ENCODE measurements at regions not wholly inside any gene's neighbourhood (a gene's known extent, or its start where the extent isn't known, plus 50 kb on each side); places are given as distances from the start of the nearest gene placed in this dataset.

- DNase-seq, result no peak
These were observed 503.5 kb upstream of the C1orf87 start for GRCh38 chr1:60577029-60577428.

- DNase-seq, result no peak
These were observed 501.9 kb upstream of the C1orf87 start for GRCh38 chr1:60575326-60575977.

DNA sequence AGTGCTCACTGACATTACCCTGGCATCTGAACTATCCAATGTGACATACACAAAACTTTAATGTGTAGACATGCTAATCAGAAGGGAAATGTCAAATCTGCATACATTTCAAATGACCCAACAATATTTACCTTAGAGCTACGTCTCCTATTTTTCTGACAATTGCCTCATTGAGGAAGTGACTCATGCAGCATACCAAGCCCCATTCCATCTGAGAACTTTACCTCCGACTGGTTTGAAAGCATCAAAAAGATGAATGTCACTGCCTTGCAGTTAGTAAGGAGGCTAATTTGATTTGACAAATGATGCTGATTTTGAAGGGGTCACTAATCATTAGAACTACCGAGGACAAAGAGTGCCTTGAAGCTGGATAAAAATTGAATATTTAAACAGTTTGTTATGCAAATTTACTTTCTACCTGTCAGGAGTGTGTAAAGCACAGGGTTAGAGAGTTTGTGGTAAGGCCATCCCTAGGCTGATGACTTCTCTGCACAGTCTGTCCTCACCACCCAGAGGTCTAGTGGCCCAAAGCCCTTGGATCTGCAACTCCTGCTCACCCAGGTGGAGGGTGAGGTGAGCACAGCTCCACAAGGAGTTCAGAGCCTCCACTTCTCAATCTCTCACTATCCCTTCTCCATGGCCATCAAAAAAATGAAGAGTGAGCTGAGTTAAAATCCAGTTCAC lies 500.3 kb upstream of the C1orf87 start:
- peak; percentile 87 for DNase-seq

DNA sequence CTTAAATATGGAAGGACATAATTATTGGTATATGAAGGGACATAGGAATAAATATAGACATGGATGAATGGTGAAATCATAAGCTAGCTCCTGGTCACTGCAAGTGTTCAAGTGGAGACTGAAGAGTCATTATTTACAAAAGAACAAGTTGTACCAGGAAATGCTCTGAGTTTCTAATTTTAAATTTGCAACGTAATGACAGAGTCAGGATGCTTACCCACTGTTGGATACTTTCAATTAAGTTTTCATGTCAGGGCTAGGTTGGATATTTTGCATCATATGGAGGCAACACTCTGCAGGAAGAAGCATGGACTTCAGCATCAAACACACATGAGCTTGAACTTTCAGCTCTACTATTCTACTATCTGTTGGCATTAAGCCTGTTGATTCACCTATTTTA lies 499.6 kb upstream of the C1orf87 start:
- peak; percentile 27 for DNase-seq

DNA sequence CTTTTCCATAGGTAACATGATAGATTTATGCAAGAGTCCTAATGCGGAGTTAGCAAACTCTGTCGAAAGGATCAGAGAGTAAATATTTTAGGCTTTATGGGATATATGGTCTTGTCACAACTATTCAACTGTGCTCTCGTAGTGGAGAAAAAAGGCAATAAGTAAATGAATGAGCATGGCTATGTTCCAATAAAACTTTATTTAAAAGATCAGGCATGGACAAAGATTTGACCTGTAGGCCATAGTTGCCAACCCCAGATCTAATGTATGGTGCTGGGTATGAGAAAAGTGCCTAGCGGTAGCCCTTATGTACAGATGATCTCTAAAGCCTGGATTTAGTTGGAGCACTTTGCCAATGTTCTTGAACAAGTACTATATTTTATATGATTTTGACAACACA lies 498.8 kb upstream of the C1orf87 start:
- DNase-seq, result no peak

DNA sequence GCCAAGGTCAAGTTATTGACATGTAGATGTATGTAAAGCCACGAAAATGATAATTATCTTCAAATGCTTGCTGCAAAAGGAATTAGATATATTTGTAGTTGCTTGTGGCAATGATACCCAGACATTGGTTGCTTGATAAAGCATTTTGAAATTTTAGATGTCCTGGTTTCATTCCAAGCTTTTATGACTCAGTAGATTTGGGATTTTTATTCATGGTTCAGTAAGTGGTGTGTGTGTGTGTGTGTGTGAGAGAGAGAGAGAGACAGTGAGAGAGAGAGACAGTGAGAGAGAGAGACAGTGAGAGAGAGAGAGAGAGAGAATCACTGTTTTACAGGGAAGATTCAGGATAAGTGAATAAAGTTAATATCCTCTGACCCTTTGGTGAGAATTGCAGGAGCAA lies 498.2 kb upstream of the C1orf87 start:
- peak; percentile 59 for DNase-seq

DNA sequence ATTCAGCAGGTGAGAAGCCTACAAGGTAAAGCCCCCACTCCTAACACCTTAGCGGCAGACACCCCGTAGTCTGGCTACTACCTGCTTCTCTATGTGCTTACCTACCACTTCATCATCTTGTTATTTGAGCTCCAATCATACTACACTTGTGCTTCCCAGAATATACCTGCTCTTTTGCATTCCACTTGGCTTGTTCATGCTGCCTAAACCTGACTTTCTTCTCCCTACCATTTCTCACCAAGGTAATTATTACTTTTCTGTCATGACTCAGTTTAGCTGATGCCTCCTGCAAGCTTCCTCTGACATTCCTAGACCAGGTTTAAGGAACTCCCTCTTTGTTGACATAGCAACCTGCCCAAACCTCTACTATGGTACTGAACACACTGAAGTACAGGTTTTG lies 495.6 kb upstream of the C1orf87 start:
- no peak for DNase-seq

DNA sequence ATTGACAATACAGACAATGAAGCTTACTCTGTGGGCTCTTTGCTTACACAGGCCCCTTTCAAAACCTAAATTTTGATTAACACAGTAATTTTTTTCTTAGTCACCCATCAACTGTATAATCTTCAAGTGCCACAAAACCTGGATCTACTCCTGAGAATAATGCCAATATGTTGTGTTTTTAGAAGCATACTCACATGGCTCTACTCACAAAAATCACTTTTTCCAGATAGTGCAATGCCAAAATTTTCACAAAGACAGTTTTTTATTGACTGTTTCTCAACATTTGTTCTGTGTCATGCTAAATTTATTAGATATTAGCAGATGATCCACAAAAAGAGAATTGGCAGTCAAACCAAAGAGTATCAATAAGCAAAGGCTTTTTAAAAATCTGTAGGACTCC lies 493.7 kb upstream of the C1orf87 start:
- DNase-seq, result no peak

- DNase-seq, result no peak
These were observed 491.6 kb upstream of the C1orf87 start for GRCh38 chr1:60564916-60565750.

- no peak for DNase-seq
These were observed 490.4 kb upstream of the C1orf87 start for GRCh38 chr1:60563777-60564535.

- DNase-seq, result no peak
These were observed 489.2 kb upstream of the C1orf87 start for GRCh38 chr1:60562740-60563139.

DNA sequence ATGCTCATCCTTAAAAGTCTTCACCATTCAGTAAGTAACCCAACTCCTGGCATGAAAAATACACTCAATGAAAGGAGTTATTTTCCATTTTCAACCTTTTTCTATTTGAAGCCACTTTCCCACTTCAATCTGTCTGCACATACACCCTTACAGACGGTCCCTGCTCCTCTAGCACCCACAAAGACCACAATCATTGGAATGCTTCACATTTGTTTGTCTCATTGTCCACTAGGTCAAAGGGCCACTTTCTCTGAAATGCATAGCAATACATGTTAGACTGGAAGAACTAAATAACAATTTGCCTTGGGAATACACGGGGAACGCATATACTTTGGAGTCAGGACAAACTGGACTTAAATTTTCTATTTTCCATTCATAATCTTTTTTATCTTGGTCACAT lies 487.1 kb upstream of the C1orf87 start:
- no peak for DNase-seq

DNA sequence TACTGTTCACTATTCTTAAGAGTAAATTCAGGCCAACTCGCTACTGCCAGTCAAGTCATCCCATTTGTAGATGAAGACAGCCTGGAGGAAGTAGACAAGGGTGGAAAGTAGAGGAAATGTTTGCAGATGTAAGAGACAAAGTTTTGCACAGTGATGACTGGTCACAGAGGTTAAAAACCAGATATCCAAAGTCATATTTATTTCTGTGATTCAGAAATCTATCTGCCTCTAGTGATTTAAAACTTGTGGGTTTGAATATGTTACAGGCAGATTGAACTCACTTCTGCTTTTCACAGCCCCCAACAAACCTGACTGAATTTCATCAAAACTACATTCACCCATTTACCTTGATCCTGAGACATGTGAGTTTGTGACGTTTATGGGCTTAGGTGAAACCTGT lies 484.7 kb upstream of the C1orf87 start:
- no peak for DNase-seq

DNA sequence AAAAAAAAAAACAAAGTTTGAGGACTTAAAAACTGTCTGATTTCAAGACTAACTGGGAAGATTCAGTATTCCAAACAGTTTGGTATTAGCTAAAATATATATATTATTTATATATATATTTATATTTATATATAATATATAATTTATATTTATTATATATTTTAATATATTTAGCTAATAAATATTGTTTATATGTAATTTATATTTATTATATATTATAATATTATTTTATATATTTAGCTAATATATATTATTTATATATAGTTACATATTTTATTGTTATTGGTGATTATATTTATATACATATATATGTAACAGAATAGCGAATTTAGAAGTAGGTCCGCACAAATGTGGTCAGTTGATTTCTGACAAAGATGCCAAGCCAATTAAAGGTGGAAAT lies 480.2 kb upstream of the C1orf87 start:
- DNase-seq, result no peak

- DNase-seq, result no peak
These were observed 474.3 kb upstream of the C1orf87 start for GRCh38 chr1:60547821-60548220.

GRCh38 chr1:60541831-60542532 lies 468.4 kb upstream of the C1orf87 start:
- no peak for DNase-seq

GRCh38 chr1:60540141-60540540 lies 466.6 kb upstream of the C1orf87 start:
- DNase-seq, result no peak

- DNase-seq, result no peak
These were observed 462.1 kb upstream of the C1orf87 start for GRCh38 chr1:60535713-60536112.

DNA sequence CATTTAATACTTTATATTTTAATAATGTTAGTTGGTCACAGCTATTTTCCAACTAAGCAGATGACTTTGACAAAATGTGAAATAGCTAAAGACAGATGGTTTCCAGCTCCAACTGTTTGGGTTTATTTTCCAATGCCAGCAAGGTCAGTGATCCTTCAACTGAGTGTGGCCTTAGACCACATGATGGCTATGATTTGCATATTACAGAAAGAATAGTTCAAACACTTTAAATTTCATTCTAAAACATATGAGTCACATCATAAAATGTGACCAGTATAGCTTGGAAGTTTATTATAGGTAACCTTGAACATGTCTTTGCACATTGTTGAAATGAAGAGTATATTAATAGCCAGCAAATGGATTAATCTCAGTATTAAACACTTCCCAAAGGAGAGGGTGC lies 454.0 kb upstream of the C1orf87 start:
- no peak for DNase-seq

- DNase-seq, result no peak
These were observed 443.4 kb upstream of the C1orf87 start for GRCh38 chr1:60516996-60517395.

DNA sequence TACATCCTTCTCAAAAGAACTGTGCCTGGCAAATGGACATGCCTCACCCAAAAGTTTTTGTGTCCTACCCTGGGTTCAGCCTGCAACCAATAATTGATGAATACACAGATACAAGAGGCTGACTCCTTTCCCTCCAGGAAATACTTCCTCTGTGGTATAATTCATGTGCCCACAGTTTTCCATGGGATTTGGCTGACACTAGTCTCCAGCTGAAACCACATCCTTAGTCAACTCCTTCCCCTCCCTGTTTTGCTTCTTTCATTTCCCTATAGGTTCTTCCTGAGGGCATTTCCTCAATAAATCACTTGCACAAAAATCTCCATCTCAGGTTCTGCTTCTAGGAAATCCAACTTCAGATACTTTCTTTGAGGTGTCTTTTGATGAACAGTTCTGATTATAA lies 436.6 kb upstream of the C1orf87 start:
- DNase-seq, result no peak

DNA sequence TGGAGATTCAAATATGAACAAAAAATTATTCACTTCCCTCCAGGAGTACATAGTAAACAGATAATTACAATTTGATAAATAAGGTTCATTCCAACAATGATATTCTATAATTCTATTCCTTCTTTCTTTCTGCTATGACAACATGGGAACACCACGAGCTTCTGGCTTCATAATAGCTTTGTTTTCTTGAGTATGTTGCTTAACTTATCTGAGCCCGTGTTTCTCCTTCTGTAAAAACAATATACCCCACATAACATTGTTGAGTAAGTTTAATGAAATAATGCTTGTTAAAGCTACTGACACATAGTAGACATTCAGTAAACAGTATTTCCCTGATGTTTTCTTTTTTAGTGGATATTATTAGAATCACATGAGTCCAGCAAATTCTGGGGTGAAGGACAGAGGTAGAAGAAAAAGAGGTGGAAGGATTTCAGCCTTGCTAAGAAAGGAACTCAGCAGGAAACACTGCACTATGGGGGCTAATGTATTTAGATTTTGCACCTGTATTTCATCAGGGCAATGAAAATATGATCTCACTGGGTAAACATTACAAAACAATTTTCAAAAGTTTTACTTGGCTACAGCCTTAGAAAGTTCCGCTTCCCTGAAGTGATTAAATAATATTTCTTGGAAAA lies 430.8 kb upstream of the C1orf87 start:
- no peak for DNase-seq
